ENCODE measurements at regions not wholly inside any gene's neighbourhood (a gene's known extent, or its start where the extent isn't known, plus 50 kb on each side); places are given as distances from the start of the nearest gene placed in this dataset.
"Not testable (repeated sequence)": the region's sequence is repeated elsewhere in the genome, so short reads cannot be mapped to it uniquely, and the experiment has no call there.

DNA sequence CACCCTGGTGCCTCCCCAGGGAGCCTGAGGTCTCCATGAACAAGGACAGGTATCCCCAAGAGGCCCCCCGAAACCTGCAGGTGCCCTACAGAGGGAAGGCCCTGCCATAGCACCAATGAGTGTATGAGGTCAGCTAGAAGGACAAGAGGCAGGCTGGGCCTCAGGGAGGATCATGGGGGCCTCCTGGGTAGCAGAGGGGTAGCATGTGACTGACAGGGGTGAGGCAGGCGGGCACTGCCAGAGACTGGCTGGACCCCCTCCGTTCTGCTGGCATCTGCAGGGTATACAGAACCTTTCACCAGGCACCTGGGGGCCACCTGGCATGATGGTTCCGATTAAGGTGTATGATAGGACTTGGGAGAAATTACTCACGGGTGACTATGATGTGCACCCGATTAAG, 79.2 kb upstream of the KCTD7 start:
- Mint-ChIP-seq H3K4me1 (no peaks in the 10 kb centered on the region), H3K4me3 (no peak overlapping the region), H3K27me3 (ENCODE audit: low read depth, poor library complexity) (no peaks in the 10 kb centered on the region), H3K9me3 (no peaks in the 10 kb centered on the region), H3K27ac (peak overlapping the region; percentile 88), H3K36me3 (ENCODE audit: low read depth) (peaks cover 66% of the 10 kb centered on the region)
- no peak for DNase-seq
- TF ChIP-seq, protein P1, sequence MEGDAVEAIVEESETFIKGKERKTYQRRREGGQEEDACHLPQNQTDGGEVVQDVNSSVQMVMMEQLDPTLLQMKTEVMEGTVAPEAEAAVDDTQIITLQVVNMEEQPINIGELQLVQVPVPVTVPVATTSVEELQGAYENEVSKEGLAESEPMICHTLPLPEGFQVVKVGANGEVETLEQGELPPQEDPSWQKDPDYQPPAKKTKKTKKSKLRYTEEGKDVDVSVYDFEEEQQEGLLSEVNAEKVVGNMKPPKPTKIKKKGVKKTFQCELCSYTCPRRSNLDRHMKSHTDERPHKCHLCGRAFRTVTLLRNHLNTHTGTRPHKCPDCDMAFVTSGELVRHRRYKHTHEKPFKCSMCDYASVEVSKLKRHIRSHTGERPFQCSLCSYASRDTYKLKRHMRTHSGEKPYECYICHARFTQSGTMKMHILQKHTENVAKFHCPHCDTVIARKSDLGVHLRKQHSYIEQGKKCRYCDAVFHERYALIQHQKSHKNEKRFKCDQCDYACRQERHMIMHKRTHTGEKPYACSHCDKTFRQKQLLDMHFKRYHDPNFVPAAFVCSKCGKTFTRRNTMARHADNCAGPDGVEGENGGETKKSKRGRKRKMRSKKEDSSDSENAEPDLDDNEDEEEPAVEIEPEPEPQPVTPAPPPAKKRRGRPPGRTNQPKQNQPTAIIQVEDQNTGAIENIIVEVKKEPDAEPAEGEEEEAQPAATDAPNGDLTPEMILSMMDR (IDR thresholded peaks at IDR 0.05), result no peak

DNA sequence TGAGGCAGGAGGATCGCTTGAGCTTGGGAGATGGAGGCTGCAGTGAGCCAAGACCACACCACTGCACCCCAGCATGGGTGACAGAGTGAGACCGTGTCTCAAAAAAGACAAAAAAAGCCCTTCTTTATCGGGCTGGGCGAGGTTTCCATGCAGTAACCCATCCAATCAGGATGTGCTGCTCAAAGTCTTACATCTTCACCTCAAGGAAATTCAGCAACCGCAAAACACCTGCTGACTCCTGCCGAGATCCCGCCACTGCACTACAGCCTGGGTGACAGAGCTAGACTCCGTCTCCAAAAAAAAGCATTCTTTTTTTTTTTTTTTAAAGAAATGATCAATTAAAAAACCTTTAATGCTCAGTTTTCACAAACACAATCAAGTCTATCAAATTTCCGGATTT, 75.7 kb upstream of the KCTD7 start:
- no peak overlapping the region for H3K27ac Mint-ChIP-seq
- peaks cover 54% of the 10 kb centered on the region for H3K36me3 Mint-ChIP-seq (ENCODE audit: low read depth)
- no peak overlapping the region for H3K4me3 Mint-ChIP-seq
- no peaks in the 10 kb centered on the region for H3K4me1 Mint-ChIP-seq
- no peak for DNase-seq
- H3K9me3 Mint-ChIP-seq, result no peaks in the 10 kb centered on the region
- TF ChIP-seq, protein P1 (IDR thresholded peaks at IDR 0.05), result no peak
- no peaks in the 10 kb centered on the region for H3K27me3 Mint-ChIP-seq (ENCODE audit: low read depth, poor library complexity)

DNA sequence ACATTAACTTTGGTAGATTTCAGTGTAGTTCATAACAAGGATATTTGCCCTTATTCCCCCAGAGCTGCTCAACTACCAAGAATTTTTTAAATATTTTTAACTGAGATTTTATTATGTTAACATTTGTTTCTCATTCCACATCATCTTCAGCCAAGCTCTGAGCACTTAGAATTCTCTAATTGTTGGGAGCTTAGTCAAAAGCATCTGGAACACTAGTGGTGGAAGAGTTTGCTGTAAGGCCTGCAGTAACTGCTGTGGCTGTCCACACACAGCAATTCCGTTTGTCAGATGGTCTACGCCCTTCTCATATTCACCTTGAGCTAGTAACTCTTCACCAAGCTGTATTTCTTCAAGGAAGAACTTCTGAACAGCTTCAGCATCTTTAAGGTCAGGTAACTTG, 75.0 kb upstream of the KCTD7 start:
- peaks cover 49% of the 10 kb centered on the region for H3K36me3 Mint-ChIP-seq (ENCODE audit: low read depth)
- DNase-seq; H3K27me3 Mint-ChIP-seq (ENCODE audit: low read depth, poor library complexity); H3K4me3 Mint-ChIP-seq; H3K9me3 Mint-ChIP-seq; H3K4me1 Mint-ChIP-seq; H3K27ac Mint-ChIP-seq: not testable (repeated sequence)

DNA sequence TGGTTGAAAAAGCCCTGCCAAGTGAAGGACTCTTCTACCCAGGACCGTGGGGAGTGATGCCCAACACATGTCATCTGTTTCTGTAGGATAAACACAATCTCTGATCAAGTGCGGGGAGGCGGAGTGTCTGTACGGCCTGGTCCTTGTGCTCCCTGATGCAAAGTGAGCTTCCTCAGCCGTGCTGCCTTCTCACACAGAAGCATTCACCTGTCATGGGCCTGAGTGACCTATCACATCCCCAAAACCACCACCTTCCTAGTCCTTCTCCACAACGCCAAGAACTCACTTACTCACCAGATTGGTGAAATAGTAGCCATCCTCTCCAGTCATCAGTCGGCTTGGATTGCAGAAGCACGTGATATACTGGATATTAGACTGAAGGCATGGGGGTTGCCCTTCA, 74.4 kb upstream of the KCTD7 start:
- not testable (repeated sequence) for H3K27me3 Mint-ChIP-seq (ENCODE audit: low read depth, poor library complexity); H3K9me3 Mint-ChIP-seq; DNase-seq; H3K4me3 Mint-ChIP-seq; H3K27ac Mint-ChIP-seq; H3K4me1 Mint-ChIP-seq
- H3K36me3 Mint-ChIP-seq (ENCODE audit: low read depth), result peaks cover 49% of the 10 kb centered on the region

DNA sequence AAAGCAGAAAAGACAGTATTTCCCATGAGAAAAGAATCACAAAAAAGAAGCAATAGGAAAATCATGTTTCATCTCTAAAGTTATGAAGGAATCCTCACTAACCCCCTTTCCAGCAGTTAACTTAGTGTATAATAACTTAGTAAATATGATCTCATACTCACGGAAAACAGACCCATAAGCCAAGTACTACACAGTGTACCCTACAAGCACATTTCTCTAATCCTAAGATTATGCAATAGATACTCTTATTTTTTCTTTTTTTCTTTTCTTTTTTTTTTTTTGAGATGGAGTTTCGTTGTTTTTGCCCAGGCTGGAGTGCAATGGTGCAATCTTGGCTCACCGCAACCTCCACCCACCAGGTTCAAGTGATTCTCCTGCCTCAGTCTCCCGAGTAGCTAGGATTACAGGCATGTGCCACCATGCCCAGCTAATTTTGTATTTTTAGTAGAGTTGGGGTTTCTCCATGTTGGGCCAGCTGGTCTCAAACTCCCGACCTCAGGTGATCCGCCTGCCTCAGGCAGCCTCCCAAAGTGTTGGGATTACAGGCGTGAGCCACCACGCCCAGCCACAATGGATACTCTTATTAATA, 73.7 kb upstream of the KCTD7 start:
- H3K9me3 Mint-ChIP-seq; H3K27ac Mint-ChIP-seq; H3K27me3 Mint-ChIP-seq (ENCODE audit: low read depth, poor library complexity); H3K4me3 Mint-ChIP-seq; DNase-seq; H3K4me1 Mint-ChIP-seq: not testable (repeated sequence)
- H3K36me3 Mint-ChIP-seq (ENCODE audit: low read depth), result peaks cover 45% of the 10 kb centered on the region

DNA sequence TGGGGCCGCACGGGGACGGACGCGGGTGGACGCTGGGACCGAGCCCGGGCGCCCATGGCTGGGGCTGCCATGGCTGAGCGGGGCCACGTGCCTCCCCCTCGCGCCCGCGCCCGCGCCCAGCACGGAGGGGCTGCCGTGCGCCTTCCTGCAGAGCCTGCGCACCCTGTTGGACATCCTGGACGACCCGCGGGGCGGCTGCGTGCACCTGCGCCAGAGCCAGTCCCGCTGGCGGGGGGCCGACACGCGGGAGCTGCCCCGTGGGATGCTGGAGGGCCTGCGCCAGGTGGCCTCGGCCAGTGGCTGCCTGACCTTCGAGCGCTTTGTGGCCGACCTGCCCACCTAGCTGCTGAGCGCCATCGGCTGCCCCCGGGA, 72.5 kb upstream of the KCTD7 start:
- TF ChIP-seq, protein P1 (IDR thresholded peaks at IDR 0.05), result no peak
- peaks cover 37% of the 10 kb centered on the region for H3K36me3 Mint-ChIP-seq (ENCODE audit: low read depth)
- DNase-seq, result no peak
- H3K27ac Mint-ChIP-seq, result no peak overlapping the region
- no peaks in the 10 kb centered on the region for H3K4me1 Mint-ChIP-seq
- H3K9me3 Mint-ChIP-seq, result no peaks in the 10 kb centered on the region
- H3K4me3 Mint-ChIP-seq, result no peak overlapping the region
- no peaks in the 10 kb centered on the region for H3K27me3 Mint-ChIP-seq (ENCODE audit: low read depth, poor library complexity)

DNA sequence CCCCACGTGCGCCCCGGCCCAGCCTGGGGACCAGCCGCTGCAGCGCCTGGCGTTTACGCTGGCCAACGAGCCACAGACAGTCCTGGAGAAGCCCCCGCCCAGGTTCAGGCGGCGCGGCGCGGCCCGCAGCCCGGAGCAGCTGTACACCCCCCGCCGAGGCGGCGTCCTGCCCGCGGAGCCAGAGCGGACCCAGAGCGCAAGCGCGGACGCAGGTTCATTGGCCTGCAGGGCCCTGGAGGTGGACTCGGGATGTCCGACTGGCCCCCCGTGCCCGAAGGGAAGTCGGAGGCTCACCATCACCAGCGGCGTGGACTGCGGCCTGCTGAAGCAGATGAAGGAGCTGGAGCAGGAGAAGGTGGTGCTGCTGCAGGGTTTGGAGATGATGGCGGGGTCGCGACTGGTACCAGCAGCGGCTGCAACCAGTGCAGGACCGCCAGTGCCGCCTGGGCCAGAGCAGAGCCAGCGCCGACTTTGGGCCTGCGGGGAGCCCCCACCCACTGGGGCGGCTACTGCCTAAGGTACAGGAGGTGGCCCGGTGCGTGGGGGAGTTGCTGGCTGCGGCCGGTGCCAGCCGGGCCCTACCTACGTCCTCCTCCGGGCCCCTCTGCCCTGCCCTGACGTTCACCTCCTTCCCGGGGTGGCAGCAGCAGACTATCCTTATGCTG, 72.0 kb upstream of the KCTD7 start:
- Mint-ChIP-seq H3K4me3 (no peak overlapping the region), H3K36me3 (ENCODE audit: low read depth) (peaks cover 32% of the 10 kb centered on the region), H3K9me3 (no peaks in the 10 kb centered on the region), H3K27ac (no peak overlapping the region), H3K27me3 (ENCODE audit: low read depth, poor library complexity) (no peaks in the 10 kb centered on the region), H3K4me1 (no peaks in the 10 kb centered on the region)
- no peak for DNase-seq
- TF ChIP-seq, protein P1 (IDR thresholded peaks at IDR 0.05), result no peak
